Cardiac muscle cell (in vitro differentiated cells and primary cell): ENCODE measurements at regions not wholly inside any gene's neighbourhood (a gene's known extent, or its start where the extent isn't known, plus 50 kb on each side); places are given as distances from the start of the nearest gene placed in this dataset.
"Not testable (repeated sequence)": the region's sequence is repeated elsewhere in the genome, so short reads cannot be mapped to it uniquely, and the experiment has no call there.

Source experiments
- DNase-seq, 2 donors: peaks; one replicate each; pipeline versions ENCODE4 v3.0.0 to v3.0.0-alpha.2; 2010 to 2017; ENCODE audit warnings: low read depth in 1 of 2, low spot score in 1 of 2
- H3K27ac ChIP-seq: fragments of 200-600 bp; sonication (generic); 2 replicates; pipeline ENCODE4 v1.5.1; 2016
- H3K27me3 ChIP-seq: fragments of 200-600 bp; sonication (generic); 2 replicates; pipeline ENCODE4 v1.6.0; 2016; ENCODE audit warnings: control low read depth
- H3K36me3 ChIP-seq: fragments of 200-600 bp; sonication (generic); 2 replicates; pipeline ENCODE4 v1.5.1; 2016; ENCODE audit warnings: control low read depth
- H3K4me1 ChIP-seq: fragments of 200-600 bp; sonication (generic); 2 replicates; pipeline ENCODE4 v1.8.1; 2017; ENCODE audit warnings: low read depth, mild to moderate bottlenecking, mixed run types
- H3K4me3 ChIP-seq: fragments of 200-600 bp; sonication (generic); 2 replicates; pipeline ENCODE4 v1.5.1; 2016; ENCODE audit warnings: mild to moderate bottlenecking
- H3K9me3 ChIP-seq: fragments of 200-600 bp; sonication (generic); 2 replicates; pipeline ENCODE4 v1.5.1; 2017; ENCODE audit warnings: low read depth, mild to moderate bottlenecking, control low read depth
- CTCF ChIP-seq: IDR thresholded peaks from 2 replicates; pipeline ENCODE4 v1.5.1; 2012; ENCODE audit warnings: low read depth, mild to moderate bottlenecking, low read length

GRCh38 chr2:234355808-234356365 lies 141.0 kb downstream of the ARL4C start:
- no peak for TF ChIP-seq CTCF
- no peaks in the 10 kb centered on the region for H3K27me3 ChIP-seq
- no peak for DNase-seq

GRCh38 chr2:234355021-234355720 lies 141.7 kb downstream of the ARL4C start:
- no peaks in the 10 kb centered on the region for H3K36me3 ChIP-seq
- DNase-seq, result peak in 1 of 2 donors; percentile 14
- H3K27me3 ChIP-seq, result no peaks in the 10 kb centered on the region
- no peak overlapping the region for H3K27ac ChIP-seq
- no peaks in the 10 kb centered on the region for H3K9me3 ChIP-seq
- peaks cover 5% of the 10 kb centered on the region for H3K4me1 ChIP-seq
- no peak overlapping the region for H3K4me3 ChIP-seq
- TF ChIP-seq CTCF, result no peak

More at GRCh38 chr2:234355808-234356365, 141.0 kb downstream of the ARL4C start:
- Histone ChIP-seq H3K36me3 (no peaks in the 10 kb centered on the region), H3K9me3 (no peaks in the 10 kb centered on the region), H3K4me3 (no peak overlapping the region), H3K4me1 (peaks cover 5% of the 10 kb centered on the region), H3K27ac (no peak overlapping the region)

- Histone ChIP-seq H3K9me3 (no peaks in the 10 kb centered on the region), H3K4me3 (no peak overlapping the region), H3K27ac (no peak overlapping the region), H3K4me1 (peaks cover 5% of the 10 kb centered on the region), H3K36me3 (no peaks in the 10 kb centered on the region), H3K27me3 (no peaks in the 10 kb centered on the region)
- no peak for TF ChIP-seq CTCF
- DNase-seq, result no peak
These were observed 144.6 kb downstream of the ARL4C start for GRCh38 chr2:234352270-234352669.

GRCh38 chr2:234351866-234352265 lies 145.0 kb downstream of the ARL4C start:
- not testable (repeated sequence) for H3K27ac ChIP-seq, DNase-seq, H3K4me1 ChIP-seq, H3K36me3 ChIP-seq, H3K4me3 ChIP-seq, H3K9me3 ChIP-seq, H3K27me3 ChIP-seq

- Histone ChIP-seq H3K27me3 (no peaks in the 10 kb centered on the region), H3K36me3 (no peaks in the 10 kb centered on the region), H3K9me3 (no peaks in the 10 kb centered on the region), H3K4me3 (no peak overlapping the region), H3K4me1 (peaks cover 5% of the 10 kb centered on the region), H3K27ac (no peak overlapping the region)
- DNase-seq, result no peak
- TF ChIP-seq CTCF, result no peak
These were observed 148.8 kb downstream of the ARL4C start for GRCh38 chr2:234348081-234348480.

- no peak overlapping the region for H3K27ac ChIP-seq
- no peak for TF ChIP-seq CTCF
- H3K9me3 ChIP-seq, result no peaks in the 10 kb centered on the region
- no peaks in the 10 kb centered on the region for H3K27me3 ChIP-seq
- peaks cover 5% of the 10 kb centered on the region for H3K4me1 ChIP-seq
- H3K4me3 ChIP-seq, result no peak overlapping the region
- H3K36me3 ChIP-seq, result no peaks in the 10 kb centered on the region
- DNase-seq, result no peak
These were observed 151.0 kb downstream of the ARL4C start for GRCh38 chr2:234345921-234346320.
